HG02610 (cell line): ENCODE measurements at regions not wholly inside any gene's neighbourhood (a gene's known extent, or its start where the extent isn't known, plus 50 kb on each side); places are given as distances from the start of the nearest gene placed in this dataset.

Experiments
- ATAC-seq: cut with Tn5 transposase; IDR thresholded peaks from one replicate; pipeline ENCODE4 v1.9.1; 2021; ENCODE audit warnings: mild to moderate bottlenecking, moderate library complexity; ENCODE audit not compliant: unreplicated experiment

GRCh38 chr7:115719963-115720362 is 310.6 kb downstream of the TFEC start:
- ATAC-seq, result no peak

- ATAC-seq, result no peak
Measured at GRCh38 chr7:115709664-115710063, 320.9 kb downstream of the TFEC start.

- ATAC-seq, result no peak
Measured at GRCh38 chr7:115708013-115708341, 322.6 kb downstream of the TFEC start.

GRCh38 chr7:115707258-115708012 is 323.1 kb downstream of the TFEC start:
- ATAC-seq, result no peak

- ATAC-seq, result no peak
Measured at GRCh38 chr7:115704884-115705283, 325.7 kb downstream of the TFEC start.

GRCh38 chr7:115701141-115701540 is 329.4 kb downstream of the TFEC start:
- no peak for ATAC-seq

GRCh38 chr7:115694424-115694823 is 336.1 kb downstream of the TFEC start:
- ATAC-seq, result no peak

- no peak for ATAC-seq
Measured at GRCh38 chr7:115693779-115694178, 336.8 kb downstream of the TFEC start.

- ATAC-seq, result no peak
Measured at GRCh38 chr7:115689941-115690340, 340.6 kb downstream of the TFEC start.

- ATAC-seq, result no peak
Measured at GRCh38 chr7:115683093-115683492, 347.5 kb downstream of the TFEC start.

- peak; percentile 66 for ATAC-seq
Measured at GRCh38 chr7:115682507-115682906, 348.1 kb downstream of the TFEC start.

GRCh38 chr7:115680921-115681320 is 349.6 kb downstream of the TFEC start:
- ATAC-seq, result no peak

- peak; percentile 73 for ATAC-seq
Measured at GRCh38 chr7:115679976-115680375, 350.6 kb downstream of the TFEC start.

- no peak for ATAC-seq
Measured at GRCh38 chr7:115679423-115679822, 351.1 kb downstream of the TFEC start.

- no peak for ATAC-seq
Measured at GRCh38 chr7:115678086-115678982, 352.2 kb downstream of the TFEC start.

GRCh38 chr7:115676707-115677106 is 353.9 kb downstream of the TFEC start:
- no peak for ATAC-seq

GRCh38 chr7:115676080-115676479 is 354.5 kb downstream of the TFEC start:
- ATAC-seq, result no peak

- no peak for ATAC-seq
Measured at GRCh38 chr7:115674467-115675024, 356.0 kb downstream of the TFEC start.

- no peak for ATAC-seq
Measured at GRCh38 chr7:115672024-115672423, 358.5 kb downstream of the TFEC start.

GRCh38 chr7:115662676-115663075 is 367.9 kb downstream of the TFEC start:
- no peak for ATAC-seq

GRCh38 chr7:115662120-115662519 is 368.4 kb downstream of the TFEC start:
- ATAC-seq, result no peak

GRCh38 chr7:115658223-115658622 is 372.3 kb downstream of the TFEC start:
- no peak for ATAC-seq
